OCI-LY7 (cell line): ENCODE measurements at regions not wholly inside any gene's neighbourhood (a gene's known extent, or its start where the extent isn't known, plus 50 kb on each side); places are given as distances from the start of the nearest gene placed in this dataset.

Experiments used
- CTCF ChIP-seq: fragments of 200-600 bp; sonication (generic); conservative IDR thresholded peaks from 2 replicates; pipeline ENCODE4 v1.5.1; 2014; ENCODE audit warnings: mild to moderate bottlenecking, antibody characterized with exemption, low read length, moderate library complexity, mixed read lengths
- EZH2phosphoT487 ChIP-seq: fragments of 200-600 bp; sonication (generic); IDR thresholded peaks from 2 replicates; pipeline ENCODE4 v1.6.1; 2018; ENCODE audit warnings: low read depth, borderline replicate concordance, mild to moderate bottlenecking, mixed run types, antibody characterized with exemption, low read length, moderate library complexity, mixed read lengths

DNA sequence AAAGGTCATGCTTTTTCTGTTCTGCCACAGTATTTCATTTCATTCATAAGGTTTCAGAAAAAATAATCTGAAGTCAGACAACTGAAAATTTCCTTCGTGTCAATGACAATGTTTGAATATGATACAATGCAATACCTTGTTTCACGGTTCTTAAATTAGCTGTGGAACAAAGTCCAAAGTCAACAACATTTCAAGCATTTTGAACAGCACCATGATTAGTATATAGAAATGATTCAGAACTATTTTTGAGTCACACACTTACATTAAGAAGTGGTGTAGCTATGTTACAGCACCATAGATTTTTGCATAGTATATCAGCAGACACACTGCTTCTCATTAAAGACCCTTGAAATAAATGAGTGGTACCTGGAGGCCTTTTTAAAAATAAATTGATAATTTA is 178.3 kb upstream of the DSEL start:
- TF ChIP-seq CTCF (no peak), EZH2phosphoT487 (no peak)
